HepG2 (cell line): ENCODE measurements at regions not wholly inside any gene's neighbourhood (a gene's known extent, or its start where the extent isn't known, plus 50 kb on each side); places are given as distances from the start of the nearest gene placed in this dataset.

ENCODE experiments used
- ATAC-seq: fragments of 200-7000 bp; cut with Tn5 transposase; 3 replicates; pipeline ENCODE4 v1.9.1; 2020; ENCODE audit warnings: mild to moderate bottlenecking, moderate library complexity
- BruUV-seq: library from RNA; stranded (reverse); fragments of 400-500 nt; replicated peaks from 2 replicates; lab custom pipeline; 2021; lab: Mats Ljungman, UMichigan
- CTCF ChIA-PET: fragments of 300-600 bp; formaldehyde crosslinking; extraction: SDS; loops from one replicate; lab custom pipeline; 2021; ENCODE audit warnings: low total read pairs, inconsistent platforms, low intra/inter-chr PET ratio; lab: Yijun Ruan, JAX
- POLR2A ChIA-PET: fragments of 350-600 bp; sonication (Branson Sonifier 250); formaldehyde crosslinking; loops from one replicate; lab custom pipeline; 2020; ENCODE audit warnings: antibody characterized with exemption, inconsistent platforms; lab: Yijun Ruan, JAX
- DNase-seq: peaks from one replicate; pipeline ENCODE4 v3.0.0-alpha.2; 2015; ENCODE audit warnings: low spot score
- FAIRE-seq: peaks from 3 replicates; lab custom pipeline; 2011; peaks lifted over from hg19 to GRCh38; lab: Jason Lieb, UNC
- H2AFZ ChIP-seq: one replicate; pipeline ENCODE4 v1.6.1; 2011; ENCODE audit warnings: low read length, inconsistent platforms
- H3K27ac ChIP-seq: fragments of 300-600 bp; 3 replicates; pipeline ENCODE4 v1.8.0; 2011; ENCODE audit warnings: mixed run types, mild to moderate bottlenecking, mixed read lengths, low read length, inconsistent platforms; ENCODE audit not compliant: insufficient read depth; ENCODE audit errors: extremely low read length
- H3K27me3 ChIP-seq, 2 experiments: fragments of 200-600 bp in 1 of 2; 2 replicates in 1 of 2; 3 replicates in 1 of 2; pipeline versions ENCODE4 v1.6.0 to v1.8.0; 2011; ENCODE audit warnings: low read length in 2 of 2, mild to moderate bottlenecking in 2 of 2, moderate library complexity in 2 of 2, inconsistent platforms in 1 of 2; ENCODE audit not compliant: insufficient read depth in 2 of 2, control insufficient read depth in 1 of 2
- H3K36me3 ChIP-seq, 2 experiments: fragments of 200-600 bp in 1 of 2; replicated peaks in 1 of 2; 2 replicates in 1 of 2; 3 replicates in 1 of 2; pipeline versions ENCODE4 v1.5.1 to v1.8.0; 2011; ENCODE audit warnings: low read length in 2 of 2, inconsistent platforms in 1 of 2; ENCODE audit not compliant: insufficient read depth in 2 of 2, control insufficient read depth in 1 of 2
- H3K4me1 ChIP-seq: 2 replicates; pipeline ENCODE4 v1.5.1; 2012; ENCODE audit warnings: low read length, inconsistent platforms; ENCODE audit not compliant: insufficient read depth
- H3K4me2 ChIP-seq: 2 replicates; pipeline ENCODE4 v1.6.0; 2011; ENCODE audit warnings: low read depth, low read length, inconsistent platforms
- H3K4me3 ChIP-seq, 3 experiments: fragments of 200-600 bp in 1 of 3; sonication (generic), shearing (Covaris generic) in 1 of 3; replicated peaks in 1 of 3; 2 replicates each; pipeline ENCODE4 v1.5.1; 2011 to 2016; ENCODE audit warnings: low read length in 3 of 3, inconsistent platforms in 2 of 3, low read depth in 2 of 3, mild to moderate bottlenecking in 2 of 3, control low read depth in 1 of 3, mixed read lengths in 1 of 3; ENCODE audit not compliant: insufficient read depth in 1 of 3
- H3K79me2 ChIP-seq: one replicate; pipeline ENCODE4 v1.6.1; 2011; ENCODE audit warnings: low read length, inconsistent platforms; ENCODE audit not compliant: insufficient read depth
- H3K9ac ChIP-seq: 2 replicates; pipeline ENCODE4 v1.6.0; 2011; ENCODE audit warnings: mild to moderate bottlenecking, low read depth, low read length, inconsistent platforms; ENCODE audit not compliant: insufficient read depth
- H3K9me3 ChIP-seq: 2 replicates; pipeline ENCODE4 v1.5.1; 2012; ENCODE audit warnings: mild to moderate bottlenecking, low read length
- H4K20me1 ChIP-seq: 2 replicates; pipeline ENCODE4 v1.6.0; 2011; ENCODE audit warnings: inconsistent platforms, mild to moderate bottlenecking, low read length, moderate library complexity; ENCODE audit not compliant: insufficient read depth
- ATF7-NPFF ChIP-seq: sonication (generic); formaldehyde crosslinking; IDR thresholded peaks from 2 replicates; pipeline ENCODE4 v1.8.1; 2023; ENCODE audit warnings: mild to moderate bottlenecking, low read depth, missing genetic modification reagents, moderate library complexity
- KLF12 ChIP-seq: sonication (generic); formaldehyde crosslinking; IDR thresholded peaks from 2 replicates; pipeline ENCODE4 v1.4.0; 2020; ENCODE audit warnings: missing genetic modification reagents, borderline replicate concordance
- KLF13 ChIP-seq: sonication (generic); formaldehyde crosslinking; IDR thresholded peaks from 2 replicates; pipeline ENCODE4 v1.4.0; 2020; ENCODE audit warnings: mild to moderate bottlenecking, missing genetic modification reagents
- RFX5 ChIP-seq: IDR thresholded peaks from 2 replicates; pipeline ENCODE4 v1.6.1; 2011; ENCODE audit warnings: low read depth, low read length, improper control_type of control experiment
- SMYD3 ChIP-seq: sonication (generic); formaldehyde crosslinking; IDR thresholded peaks from 2 replicates; pipeline ENCODE4 v1.8.1; 2023; ENCODE audit warnings: mild to moderate bottlenecking, missing genetic modification reagents
- SOX6 ChIP-seq, 2 experiments: fragments of 450-650 bp in 1 of 2; sonication (generic) in 1 of 2; formaldehyde crosslinking in 1 of 2; IDR thresholded peaks; 2 replicates each; pipeline versions ENCODE4 v1.4.0 to v1.6.1; 2017 to 2020; ENCODE audit warnings: antibody characterized with exemption in 1 of 2, mild to moderate bottlenecking in 1 of 2, missing genetic modification reagents in 1 of 2
- ZNF619 ChIP-seq: sonication (generic); formaldehyde crosslinking; IDR thresholded peaks from 2 replicates; pipeline ENCODE4 v1.4.0; 2020; ENCODE audit warnings: mild to moderate bottlenecking, missing genetic modification reagents
- ZNF687 ChIP-seq: sonication (generic); formaldehyde crosslinking; IDR thresholded peaks from 2 replicates; pipeline ENCODE4 v1.5.1; 2020; ENCODE audit warnings: mild to moderate bottlenecking, missing genetic modification reagents, moderate library complexity
- ZNF720 ChIP-seq: sonication (generic); formaldehyde crosslinking; IDR thresholded peaks from 2 replicates; pipeline ENCODE4 v1.4.0; 2020; ENCODE audit warnings: missing genetic modification reagents
- WGBS: methylation state at CpG from one replicate; pipeline ENCODE4 v1.1.6; 2017; ENCODE audit warnings: low lambda C conversion rate; 5-methylcytosine and 5-hydroxymethylcytosine counted together
- in situ Hi-C: cut with HindIII; loops from 2 replicates; pipeline ENCODE4 v1.10.0; 2017; ENCODE audit warnings: low pct_unique_long_range_greater_than_20kb; ENCODE audit not compliant: extremely low pct_ligation_motif_present
- intact Hi-C: fragments of 100-400 bp; cut with micrococcal nuclease; formaldehyde crosslinking; loops from one replicate; pipeline ENCODE4 v1.10.0; 2022; ENCODE audit not compliant: unreplicated experiment
- TF ChIP-seq, protein P1 (sequence below): sonication (generic); formaldehyde crosslinking; IDR thresholded peaks from one replicate; pipeline ENCODE4 v1.5.1; 2020; ENCODE audit warnings: mild to moderate bottlenecking, missing genetic modification reagents; ENCODE audit errors: not compliant biosample characterization
- TF ChIP-seq, protein P2 (sequence below): sonication (generic); formaldehyde crosslinking; IDR thresholded peaks from 2 replicates; pipeline ENCODE4 v1.8.1; 2023; ENCODE audit warnings: mild to moderate bottlenecking, missing genetic modification reagents, borderline replicate concordance

DNA sequence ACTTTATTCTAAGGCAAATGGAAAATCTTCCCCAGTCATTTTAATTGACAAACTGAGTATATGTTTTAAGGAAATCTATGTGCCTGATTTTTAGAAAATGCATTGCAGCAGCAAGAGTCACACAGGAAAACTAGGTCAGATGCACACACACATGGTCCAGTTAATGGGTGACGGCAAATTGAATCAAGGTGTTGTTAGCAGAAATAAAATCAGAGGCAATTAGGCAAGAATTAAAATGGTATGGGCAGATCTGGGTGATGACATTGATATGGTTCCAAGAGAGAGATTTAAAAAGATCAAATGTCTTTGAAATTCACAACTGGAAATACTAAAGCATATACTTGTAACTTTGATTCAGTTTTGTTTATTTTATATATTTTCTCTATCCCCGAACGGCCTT is 174.2 kb upstream of the CDH19 start (continued):
- TF ChIP-seq KLF12 (CRISPR knock-in tag) (no peak), ATF7-NPFF (CRISPR knock-in tag) (no peak)

DNA sequence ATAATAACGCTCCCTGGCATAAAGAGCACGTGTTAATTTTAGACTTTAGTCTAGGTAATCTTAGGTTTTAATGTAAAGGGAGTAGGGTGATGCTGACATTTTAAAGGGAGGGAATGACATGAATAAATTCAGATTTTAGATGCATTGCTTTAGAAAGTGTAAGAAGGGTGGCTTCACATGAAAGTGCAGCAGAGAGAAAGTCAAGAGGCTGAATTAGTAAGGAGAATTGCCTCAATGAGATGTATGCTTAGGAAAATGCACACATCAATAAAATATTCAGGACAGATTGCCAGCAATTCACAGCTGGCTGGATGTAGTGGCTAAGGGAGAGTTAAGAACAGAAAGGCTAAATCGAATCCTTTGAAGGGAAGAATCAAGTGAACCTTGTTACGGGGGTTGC is 165.5 kb upstream of the CDH19 start:
- no peaks in the 10 kb centered on the region for H3K4me1 ChIP-seq
- BruUV-seq, result no TSS peak
- in situ Hi-C loops (no loop called here), intact Hi-C loops (no loop called here)
- ATAC-seq, result no peak
- H3K27me3 ChIP-seq, result no peaks in the 10 kb centered on the region; a peak in 1 of 5 replicates
- H3K9ac ChIP-seq, result no peak overlapping the region
- H3K9me3 ChIP-seq, result no peaks in the 10 kb centered on the region
- H3K27ac ChIP-seq, result no peak overlapping the region
- no peaks in the 10 kb centered on the region for H3K36me3 ChIP-seq
- whole genome bisulfite sequencing, result 2% methylated on average over 4 of the region's 4 CpGs
- H3K4me2 ChIP-seq, result no peak overlapping the region
- H3K4me3 ChIP-seq, result no peak overlapping the region
- H2AFZ ChIP-seq, result no peak overlapping the region
- FAIRE-seq, result no peak
- no peak for DNase-seq
- POLR2A ChIA-PET, result no interaction called here
- no peaks in the 10 kb centered on the region for H3K79me2 ChIP-seq
- H4K20me1 ChIP-seq, result no peaks in the 10 kb centered on the region
- CTCF ChIA-PET, result no interaction called here
- TF ChIP-seq SMYD3 (CRISPR knock-in tag) (no peak), SOX6 (IDR thresholded peaks at IDR 0.05) (no peak), SOX6 (CRISPR knock-in tag; IDR thresholded peaks at IDR 0.05) (no peak), RFX5 (no peak), KLF12 (CRISPR knock-in tag) (no peak), ZNF687 (CRISPR knock-in tag) (no peak), ZNF720 (CRISPR knock-in tag) (no peak), KLF13 (no peak), ZNF619 (CRISPR knock-in tag) (no peak)
- TF ChIP-seq, protein P1, sequence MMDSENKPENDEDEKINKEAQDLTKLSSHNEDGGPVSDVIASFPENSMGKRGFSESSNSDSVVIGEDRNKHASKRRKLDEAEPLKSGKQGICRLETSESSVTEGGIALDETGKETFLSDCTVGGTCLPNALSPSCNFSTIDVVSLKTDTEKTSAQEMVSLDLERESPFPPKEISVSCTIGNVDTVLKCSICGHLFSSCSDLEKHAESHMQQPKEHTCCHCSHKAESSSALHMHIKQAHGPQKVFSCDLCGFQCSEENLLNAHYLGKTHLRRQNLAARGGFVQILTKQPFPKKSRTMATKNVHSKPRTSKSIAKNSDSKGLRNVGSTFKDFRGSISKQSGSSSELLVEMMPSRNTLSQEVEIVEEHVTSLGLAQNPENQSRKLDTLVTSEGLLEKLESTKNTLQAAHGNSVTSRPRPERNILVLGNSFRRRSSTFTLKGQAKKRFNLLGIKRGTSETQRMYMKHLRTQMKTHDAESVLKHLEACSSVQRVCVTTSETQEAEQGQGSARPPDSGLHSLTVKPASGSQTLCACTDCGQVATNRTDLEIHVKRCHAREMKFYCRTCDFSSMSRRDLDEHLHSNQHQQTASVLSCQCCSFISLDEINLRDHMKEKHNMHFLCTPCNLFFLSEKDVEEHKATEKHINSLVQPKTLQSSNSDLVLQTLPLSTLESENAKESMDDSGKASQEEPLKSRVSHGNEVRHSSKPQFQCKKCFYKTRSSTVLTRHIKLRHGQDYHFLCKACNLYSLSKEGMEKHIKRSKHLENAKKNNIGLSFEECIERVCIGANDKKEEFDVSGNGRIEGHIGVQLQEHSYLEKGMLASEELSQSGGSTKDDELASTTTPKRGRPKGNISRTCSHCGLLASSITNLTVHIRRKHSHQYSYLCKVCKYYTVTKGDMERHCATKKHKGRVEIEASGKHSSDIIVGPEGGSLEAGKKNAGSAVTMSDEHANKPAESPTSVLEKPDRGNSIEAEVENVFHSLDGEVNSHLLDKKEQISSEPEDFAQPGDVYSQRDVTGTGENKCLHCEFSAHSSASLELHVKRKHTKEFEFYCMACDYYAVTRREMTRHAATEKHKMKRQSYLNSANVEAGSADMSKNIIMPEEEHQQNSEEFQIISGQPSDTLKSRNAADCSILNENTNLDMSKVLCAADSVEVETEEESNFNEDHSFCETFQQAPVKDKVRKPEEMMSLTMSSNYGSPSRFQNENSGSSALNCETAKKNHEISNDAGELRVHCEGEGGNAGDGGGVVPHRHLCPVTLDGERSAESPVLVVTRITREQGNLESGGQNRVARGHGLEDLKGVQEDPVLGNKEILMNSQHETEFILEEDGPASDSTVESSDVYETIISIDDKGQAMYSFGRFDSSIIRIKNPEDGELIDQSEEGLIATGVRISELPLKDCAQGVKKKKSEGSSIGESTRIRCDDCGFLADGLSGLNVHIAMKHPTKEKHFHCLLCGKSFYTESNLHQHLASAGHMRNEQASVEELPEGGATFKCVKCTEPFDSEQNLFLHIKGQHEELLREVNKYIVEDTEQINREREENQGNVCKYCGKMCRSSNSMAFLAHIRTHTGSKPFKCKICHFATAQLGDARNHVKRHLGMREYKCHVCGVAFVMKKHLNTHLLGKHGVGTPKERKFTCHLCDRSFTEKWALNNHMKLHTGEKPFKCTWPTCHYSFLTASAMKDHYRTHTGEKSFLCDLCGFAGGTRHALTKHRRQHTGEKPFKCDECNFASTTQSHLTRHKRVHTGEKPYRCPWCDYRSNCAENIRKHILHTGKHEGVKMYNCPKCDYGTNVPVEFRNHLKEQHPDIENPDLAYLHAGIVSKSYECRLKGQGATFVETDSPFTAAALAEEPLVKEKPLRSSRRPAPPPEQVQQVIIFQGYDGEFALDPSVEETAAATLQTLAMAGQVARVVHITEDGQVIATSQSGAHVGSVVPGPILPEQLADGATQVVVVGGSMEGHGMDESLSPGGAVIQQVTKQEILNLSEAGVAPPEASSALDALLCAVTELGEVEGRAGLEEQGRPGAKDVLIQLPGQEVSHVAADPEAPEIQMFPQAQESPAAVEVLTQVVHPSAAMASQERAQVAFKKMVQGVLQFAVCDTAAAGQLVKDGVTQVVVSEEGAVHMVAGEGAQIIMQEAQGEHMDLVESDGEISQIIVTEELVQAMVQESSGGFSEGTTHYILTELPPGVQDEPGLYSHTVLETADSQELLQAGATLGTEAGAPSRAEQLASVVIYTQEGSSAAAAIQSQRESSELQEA (CRISPR knock-in tag), result no peak
- TF ChIP-seq, protein P2, sequence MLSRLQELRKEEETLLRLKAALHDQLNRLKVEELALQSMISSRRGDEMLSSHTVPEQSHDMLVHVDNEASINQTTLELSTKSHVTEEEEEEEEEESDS (CRISPR knock-in tag), result no peak
